Neural cell (in vitro differentiated cells): ENCODE measurements at regions not wholly inside any gene's neighbourhood (a gene's known extent, or its start where the extent isn't known, plus 50 kb on each side); places are given as distances from the start of the nearest gene placed in this dataset.

ENCODE experiments used
- H2AFZ ChIP-seq: fragments of 200-600, 300-800 bp; sonication (generic), shearing (Covaris generic); 2 replicates; pipeline ENCODE4 v1.6.0; 2014; ENCODE audit warnings: low read depth, mild to moderate bottlenecking, antibody characterized with exemption, low read length, moderate library complexity
- H3F3A ChIP-seq: fragments of 200-600 bp; shearing (Covaris generic); 2 replicates; pipeline ENCODE4 v1.6.1; 2016; ENCODE audit warnings: mild to moderate bottlenecking, moderate library complexity, mixed read lengths, antibody characterized with exemption, low read length; ENCODE audit not compliant: insufficient read depth, poor library complexity, severe bottlenecking
- H3K27ac ChIP-seq: fragments of 200-600, 300-800 bp; sonication (generic), shearing (Covaris generic); 2 replicates; pipeline ENCODE4 v1.5.1; 2014; ENCODE audit warnings: mild to moderate bottlenecking, low read length, moderate library complexity
- H3K27me3 ChIP-seq: fragments of 300-800, 200-600 bp; sonication (generic), shearing (Covaris generic); 2 replicates; pipeline ENCODE4 v1.6.0; 2014; ENCODE audit warnings: mild to moderate bottlenecking, low read depth, low read length, moderate library complexity; ENCODE audit not compliant: insufficient read depth
- H3K36me3 ChIP-seq: fragments of 300-800, 200-600 bp; sonication (generic), shearing (Covaris generic); 2 replicates; pipeline ENCODE4 v1.5.1; 2014; ENCODE audit warnings: mild to moderate bottlenecking, antibody characterized with exemption, low read length, moderate library complexity; ENCODE audit not compliant: insufficient read depth
- H3K4me2 ChIP-seq: fragments of 300-800, 200-600 bp; sonication (generic), shearing (Covaris generic); 2 replicates; pipeline ENCODE4 v1.6.0; 2014; ENCODE audit warnings: mild to moderate bottlenecking, low read length
- H3K4me3 ChIP-seq: fragments of 300-800, 200-600 bp; sonication (generic), shearing (Covaris generic); 2 replicates; pipeline ENCODE4 v1.5.1; 2014; ENCODE audit warnings: mild to moderate bottlenecking, low read length, moderate library complexity
- H3K79me2 ChIP-seq: fragments of 200-600 bp; shearing (Covaris generic); replicated peaks from 2 replicates; pipeline ENCODE4 v1.6.0; 2014; ENCODE audit warnings: mild to moderate bottlenecking, low read length, moderate library complexity; ENCODE audit not compliant: insufficient read depth
- H3K9ac ChIP-seq: fragments of 300-800, 200-600 bp; sonication (generic), shearing (Covaris generic); 2 replicates; pipeline ENCODE4 v1.6.1; 2016; ENCODE audit warnings: mild to moderate bottlenecking, low read length, mixed read lengths
- H3K9me2 ChIP-seq: fragments of 200-600 bp; shearing (Covaris generic); 2 replicates; pipeline ENCODE4 v1.6.1; 2016; ENCODE audit warnings: mild to moderate bottlenecking, low read length, mixed read lengths; ENCODE audit not compliant: insufficient read depth
- H3K9me3 ChIP-seq: fragments of 200-600, 300-800 bp; sonication (generic), shearing (Covaris generic); 2 replicates; pipeline ENCODE4 v1.6.1; 2016; ENCODE audit warnings: mild to moderate bottlenecking, mixed run types, low read length, moderate library complexity, mixed read lengths
- H4K20me1 ChIP-seq: fragments of 200-600 bp; shearing (Covaris generic); 2 replicates; pipeline ENCODE4 v1.6.1; 2016; ENCODE audit warnings: mild to moderate bottlenecking, mixed run types; ENCODE audit not compliant: insufficient read depth
- EP300 ChIP-seq: fragments of 450-650 bp; conservative IDR thresholded peaks from 2 replicates; pipeline ENCODE4 v1.6.1; 2014; ENCODE audit warnings: antibody characterized with exemption, mild to moderate bottlenecking, moderate library complexity; ENCODE audit not compliant: poor library complexity, severe bottlenecking
- EZH2 ChIP-seq: fragments of 200-600, 300-800 bp; shearing (Covaris generic), sonication (generic); IDR thresholded peaks from 2 replicates; pipeline ENCODE4 v1.6.1; 2014; ENCODE audit warnings: antibody characterized with exemption, low read length, borderline replicate concordance, mild to moderate bottlenecking; ENCODE audit not compliant: insufficient read depth, poor library complexity, severe bottlenecking
- MXI1 ChIP-seq: fragments of 450-650 bp; conservative IDR thresholded peaks from 2 replicates; pipeline ENCODE4 v1.6.1; 2014; ENCODE audit warnings: antibody characterized with exemption, mild to moderate bottlenecking; ENCODE audit not compliant: poor library complexity, severe bottlenecking
- POLR2AphosphoS5 ChIP-seq: IDR thresholded peaks from 2 replicates; pipeline ENCODE4 v1.6.1; 2012
- RAD21 ChIP-seq: fragments of 450-650 bp; conservative IDR thresholded peaks from 2 replicates; pipeline ENCODE4 v1.6.1; 2014; ENCODE audit warnings: antibody characterized with exemption, mild to moderate bottlenecking, moderate library complexity
- SMC3 ChIP-seq: fragments of 450-650 bp; conservative IDR thresholded peaks from 2 replicates; pipeline ENCODE4 v1.6.1; 2014; ENCODE audit warnings: antibody characterized with exemption, mild to moderate bottlenecking, moderate library complexity; ENCODE audit not compliant: poor library complexity
- TAF1 ChIP-seq: IDR thresholded peaks from 2 replicates; pipeline ENCODE4 v1.6.1; 2012; ENCODE audit warnings: low read depth
- TF ChIP-seq, protein P1 (sequence below): fragments of 450-650 bp; IDR thresholded peaks from 2 replicates; pipeline ENCODE4 v1.5.1; 2014; ENCODE audit warnings: antibody characterized with exemption, mild to moderate bottlenecking, moderate library complexity; ENCODE audit not compliant: poor library complexity, severe bottlenecking
- TF ChIP-seq, protein P2 (sequence below): IDR thresholded peaks from 2 replicates; pipeline ENCODE4 v1.6.1; 2012; ENCODE audit warnings: borderline replicate concordance

DNA sequence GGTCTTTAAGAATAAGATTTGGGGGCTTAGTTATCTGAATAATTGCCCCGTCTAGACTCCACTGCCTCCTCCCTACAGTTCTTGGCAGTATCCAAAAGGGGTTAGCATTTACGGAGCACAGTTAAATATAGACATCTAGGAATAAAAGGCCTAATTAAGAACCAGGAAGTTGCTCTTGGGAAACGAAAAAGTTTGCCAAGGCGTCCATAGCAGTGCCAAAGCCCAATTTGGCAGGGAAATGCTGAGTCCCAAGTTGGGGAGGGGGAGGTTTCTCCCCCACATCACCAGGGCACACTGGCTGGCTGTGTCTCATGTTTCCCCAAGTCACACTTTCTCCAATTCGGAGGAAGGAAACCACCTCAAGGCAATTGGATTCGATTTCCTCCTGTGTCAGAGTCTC lies 338.7 kb downstream of the FBXW7 start:
- H3K79me2 ChIP-seq, result no peaks in the 10 kb centered on the region
- no peak overlapping the region for H3K4me2 ChIP-seq
- H3F3A ChIP-seq, result no peaks in the 10 kb centered on the region
- H3K9me2 ChIP-seq, result no peaks in the 10 kb centered on the region
- H3K27me3 ChIP-seq, result no peaks in the 10 kb centered on the region
- no peak overlapping the region for H3K27ac ChIP-seq
- no peak overlapping the region for H3K4me3 ChIP-seq
- H3K9ac ChIP-seq, result no peak overlapping the region
- H3K36me3 ChIP-seq, result no peaks in the 10 kb centered on the region
- H4K20me1 ChIP-seq, result no peaks in the 10 kb centered on the region
- no peaks in the 10 kb centered on the region for H3K9me3 ChIP-seq
- no peak overlapping the region for H2AFZ ChIP-seq
- TF ChIP-seq TAF1 (no peak), EP300 (no peak), RAD21 (no peak), SMC3 (no peak), MXI1 (no peak), EZH2 (no peak), POLR2AphosphoS5 (no peak)
- TF ChIP-seq, protein P1, sequence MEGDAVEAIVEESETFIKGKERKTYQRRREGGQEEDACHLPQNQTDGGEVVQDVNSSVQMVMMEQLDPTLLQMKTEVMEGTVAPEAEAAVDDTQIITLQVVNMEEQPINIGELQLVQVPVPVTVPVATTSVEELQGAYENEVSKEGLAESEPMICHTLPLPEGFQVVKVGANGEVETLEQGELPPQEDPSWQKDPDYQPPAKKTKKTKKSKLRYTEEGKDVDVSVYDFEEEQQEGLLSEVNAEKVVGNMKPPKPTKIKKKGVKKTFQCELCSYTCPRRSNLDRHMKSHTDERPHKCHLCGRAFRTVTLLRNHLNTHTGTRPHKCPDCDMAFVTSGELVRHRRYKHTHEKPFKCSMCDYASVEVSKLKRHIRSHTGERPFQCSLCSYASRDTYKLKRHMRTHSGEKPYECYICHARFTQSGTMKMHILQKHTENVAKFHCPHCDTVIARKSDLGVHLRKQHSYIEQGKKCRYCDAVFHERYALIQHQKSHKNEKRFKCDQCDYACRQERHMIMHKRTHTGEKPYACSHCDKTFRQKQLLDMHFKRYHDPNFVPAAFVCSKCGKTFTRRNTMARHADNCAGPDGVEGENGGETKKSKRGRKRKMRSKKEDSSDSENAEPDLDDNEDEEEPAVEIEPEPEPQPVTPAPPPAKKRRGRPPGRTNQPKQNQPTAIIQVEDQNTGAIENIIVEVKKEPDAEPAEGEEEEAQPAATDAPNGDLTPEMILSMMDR, result no peak
- TF ChIP-seq, protein P2, sequence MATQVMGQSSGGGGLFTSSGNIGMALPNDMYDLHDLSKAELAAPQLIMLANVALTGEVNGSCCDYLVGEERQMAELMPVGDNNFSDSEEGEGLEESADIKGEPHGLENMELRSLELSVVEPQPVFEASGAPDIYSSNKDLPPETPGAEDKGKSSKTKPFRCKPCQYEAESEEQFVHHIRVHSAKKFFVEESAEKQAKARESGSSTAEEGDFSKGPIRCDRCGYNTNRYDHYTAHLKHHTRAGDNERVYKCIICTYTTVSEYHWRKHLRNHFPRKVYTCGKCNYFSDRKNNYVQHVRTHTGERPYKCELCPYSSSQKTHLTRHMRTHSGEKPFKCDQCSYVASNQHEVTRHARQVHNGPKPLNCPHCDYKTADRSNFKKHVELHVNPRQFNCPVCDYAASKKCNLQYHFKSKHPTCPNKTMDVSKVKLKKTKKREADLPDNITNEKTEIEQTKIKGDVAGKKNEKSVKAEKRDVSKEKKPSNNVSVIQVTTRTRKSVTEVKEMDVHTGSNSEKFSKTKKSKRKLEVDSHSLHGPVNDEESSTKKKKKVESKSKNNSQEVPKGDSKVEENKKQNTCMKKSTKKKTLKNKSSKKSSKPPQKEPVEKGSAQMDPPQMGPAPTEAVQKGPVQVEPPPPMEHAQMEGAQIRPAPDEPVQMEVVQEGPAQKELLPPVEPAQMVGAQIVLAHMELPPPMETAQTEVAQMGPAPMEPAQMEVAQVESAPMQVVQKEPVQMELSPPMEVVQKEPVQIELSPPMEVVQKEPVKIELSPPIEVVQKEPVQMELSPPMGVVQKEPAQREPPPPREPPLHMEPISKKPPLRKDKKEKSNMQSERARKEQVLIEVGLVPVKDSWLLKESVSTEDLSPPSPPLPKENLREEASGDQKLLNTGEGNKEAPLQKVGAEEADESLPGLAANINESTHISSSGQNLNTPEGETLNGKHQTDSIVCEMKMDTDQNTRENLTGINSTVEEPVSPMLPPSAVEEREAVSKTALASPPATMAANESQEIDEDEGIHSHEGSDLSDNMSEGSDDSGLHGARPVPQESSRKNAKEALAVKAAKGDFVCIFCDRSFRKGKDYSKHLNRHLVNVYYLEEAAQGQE, result no peak

DNA sequence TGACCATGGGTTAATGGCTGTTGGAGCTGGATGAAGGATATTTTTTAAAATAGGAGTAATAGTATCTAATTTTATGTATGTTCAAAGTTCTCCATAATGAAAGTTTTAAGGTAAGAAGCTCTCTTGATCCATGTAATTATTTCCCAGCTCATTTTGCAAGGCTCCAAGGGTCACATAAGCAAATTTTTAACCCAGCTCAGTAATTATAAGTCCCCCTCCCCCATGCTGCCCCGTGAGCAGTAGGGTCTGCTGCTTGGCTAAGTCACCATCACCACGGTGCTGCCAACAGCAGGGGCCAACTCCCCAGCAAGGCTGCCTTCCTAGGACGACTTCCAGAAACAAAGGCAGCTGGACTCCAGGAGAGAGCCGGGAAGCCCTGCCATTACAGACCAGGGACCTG lies 340.0 kb downstream of the FBXW7 start:
- no peaks in the 10 kb centered on the region for H3K9me2 ChIP-seq
- no peaks in the 10 kb centered on the region for H3F3A ChIP-seq
- no peaks in the 10 kb centered on the region for H3K36me3 ChIP-seq
- no peak overlapping the region for H3K4me3 ChIP-seq
- no peak overlapping the region for H3K27ac ChIP-seq
- no peaks in the 10 kb centered on the region for H3K27me3 ChIP-seq
- H4K20me1 ChIP-seq, result no peaks in the 10 kb centered on the region
- no peak for TF ChIP-seq SMC3
- no peak for TF ChIP-seq EP300
- TF ChIP-seq, protein P2, result no peak
- no peak for TF ChIP-seq EZH2
- no peak for TF ChIP-seq MXI1
- no peak for TF ChIP-seq RAD21
- TF ChIP-seq TAF1, result no peak
- TF ChIP-seq, protein P1, result no peak
- TF ChIP-seq POLR2AphosphoS5, result no peak
- H3K4me2 ChIP-seq, result no peak overlapping the region
- H3K9me3 ChIP-seq, result no peaks in the 10 kb centered on the region
- no peak overlapping the region for H2AFZ ChIP-seq
- no peaks in the 10 kb centered on the region for H3K79me2 ChIP-seq
- H3K9ac ChIP-seq, result no peak overlapping the region
